ENCODE measurements at regions not wholly inside any gene's neighbourhood (a gene's known extent, or its start where the extent isn't known, plus 50 kb on each side); places are given as distances from the start of the nearest gene placed in this dataset.

- DNase-seq (ENCODE audit: low spot score) = no peak
Observed at GRCh38 chr5:107146901-107147300, 523.8 kb downstream of the EFNA5 start.

GRCh38 chr5:107135391-107135790 is 535.3 kb downstream of the EFNA5 start:
- peak; percentile 64 for DNase-seq (ENCODE audit: low spot score)

GRCh38 chr5:107134931-107135330 is 535.8 kb downstream of the EFNA5 start:
- peak; percentile 30 for DNase-seq (ENCODE audit: low spot score)

DNA sequence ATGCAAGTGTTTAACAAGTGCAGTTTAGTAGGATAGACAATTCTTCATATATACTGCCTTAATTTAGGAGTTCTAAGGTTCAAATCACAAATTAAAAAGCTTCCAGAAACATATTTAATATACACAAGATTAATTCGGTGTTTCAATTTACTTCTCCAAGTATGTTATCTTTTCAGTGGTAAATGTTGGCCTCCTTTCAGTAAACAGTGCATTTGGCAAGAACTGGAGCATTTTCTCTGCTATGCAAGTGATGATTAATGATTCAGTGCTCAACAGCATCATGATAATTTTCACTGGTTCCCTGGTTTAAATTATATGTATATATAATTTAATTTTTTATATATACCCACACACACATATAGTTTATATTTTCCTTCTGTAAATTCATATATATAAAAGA is 541.7 kb downstream of the EFNA5 start:
- DNase-seq (ENCODE audit: low spot score) = no peak

- DNase-seq (ENCODE audit: low spot score) = no peak
Observed at GRCh38 chr5:107127878-107128277, 542.9 kb downstream of the EFNA5 start.

- DNase-seq (ENCODE audit: low spot score) = no peak
Observed at GRCh38 chr5:107126341-107126740, 544.4 kb downstream of the EFNA5 start.

GRCh38 chr5:107124376-107124775 is 546.4 kb downstream of the EFNA5 start:
- no peak for DNase-seq (ENCODE audit: low spot score)

GRCh38 chr5:107123014-107123413 is 547.7 kb downstream of the EFNA5 start:
- no peak for DNase-seq (ENCODE audit: low spot score)

DNA sequence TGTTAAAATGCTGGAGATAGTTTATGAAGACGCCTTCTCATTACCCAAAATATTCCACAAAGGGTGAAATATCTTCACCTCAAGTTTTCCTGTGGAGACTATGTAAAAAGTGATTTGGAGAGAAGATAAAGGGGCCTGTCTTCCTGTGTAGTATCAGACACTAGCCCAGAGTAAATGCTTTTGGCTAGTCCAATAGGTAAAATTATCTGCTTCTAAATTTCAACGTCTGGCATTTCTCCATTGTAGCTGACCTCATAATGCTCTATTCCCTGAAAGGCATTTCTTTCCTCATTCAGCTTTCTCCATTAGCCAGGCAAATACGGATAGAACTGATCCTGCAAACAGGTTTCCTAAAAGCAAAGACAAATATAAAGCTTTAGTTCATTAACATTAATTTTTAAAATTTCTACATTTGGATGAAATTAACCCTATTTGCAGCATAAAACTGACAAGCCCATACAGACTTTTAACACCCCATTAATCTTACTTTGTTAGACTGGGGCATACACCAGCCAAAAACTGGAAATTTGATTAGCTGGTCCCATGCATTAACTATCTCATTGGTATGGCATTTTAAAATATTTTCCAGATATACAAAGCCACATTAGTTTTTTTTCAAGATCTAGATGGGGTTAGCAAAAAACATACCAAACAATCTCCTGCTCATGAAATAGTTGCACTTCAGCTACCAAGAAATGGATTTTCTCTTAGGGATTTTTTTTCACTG is 548.8 kb downstream of the EFNA5 start:
- no peak for DNase-seq (ENCODE audit: low spot score)

DNA sequence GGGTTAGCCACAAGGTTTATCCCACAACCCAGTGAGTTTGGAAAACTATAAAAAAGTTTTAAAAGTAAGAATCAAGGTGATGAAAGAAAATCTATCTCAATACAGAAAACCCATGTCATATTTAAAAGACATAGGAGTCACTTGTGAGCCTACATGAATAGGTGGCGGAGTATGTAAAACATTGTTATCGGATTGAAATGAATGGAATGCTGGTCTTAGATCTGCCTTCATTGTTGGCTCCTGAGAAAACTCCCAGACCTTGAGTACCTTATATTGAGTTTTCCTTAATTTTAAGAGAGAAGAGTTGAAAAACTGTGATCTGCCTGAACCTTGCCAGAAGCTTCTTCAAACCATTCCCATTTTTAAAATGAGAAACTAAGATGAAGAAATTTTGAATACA is 551.1 kb downstream of the EFNA5 start:
- DNase-seq (ENCODE audit: low spot score) = no peak

DNA sequence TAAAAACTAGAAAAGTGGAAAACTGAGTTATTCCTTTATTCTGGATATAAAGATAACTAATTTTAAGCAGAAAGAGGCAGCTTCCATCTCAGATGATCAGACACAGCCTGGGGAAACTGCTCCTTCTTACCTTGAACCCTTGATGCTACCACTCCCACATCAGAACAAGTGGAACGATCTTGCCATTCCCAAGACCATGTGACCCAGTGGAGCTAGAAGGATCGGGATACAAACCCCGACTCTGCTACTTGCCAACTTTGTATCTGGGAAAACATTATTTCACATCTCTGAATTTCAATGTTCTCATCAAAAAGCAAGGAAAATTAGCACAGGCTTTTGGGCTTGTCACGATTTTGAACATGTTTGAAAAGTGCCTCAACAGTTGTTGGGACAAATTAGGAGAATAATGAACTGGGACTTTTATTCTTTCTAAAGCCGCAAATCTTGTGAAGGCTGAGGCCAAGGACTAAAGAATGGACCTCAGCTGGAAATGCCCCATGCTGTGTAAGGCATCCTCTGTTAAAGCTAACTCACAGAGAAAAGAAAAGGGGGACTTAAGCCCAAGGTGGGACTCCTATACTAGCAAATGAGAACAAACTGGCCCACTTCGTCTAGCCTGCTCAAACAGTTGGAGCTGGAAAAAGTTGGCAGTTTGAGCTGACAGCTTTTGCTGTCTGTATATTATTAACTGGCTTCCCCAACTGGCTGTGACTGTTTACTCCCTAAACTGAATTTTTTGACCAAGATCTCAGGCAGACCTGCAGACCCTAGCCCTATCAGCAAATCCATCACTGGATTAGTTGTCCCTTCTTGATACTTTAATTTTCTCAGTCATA is 552.3 kb downstream of the EFNA5 start:
- DNase-seq (ENCODE audit: low spot score) = no peak

GRCh38 chr5:107112216-107112615 is 558.5 kb downstream of the EFNA5 start:
- no peak for DNase-seq (ENCODE audit: low spot score)

DNA sequence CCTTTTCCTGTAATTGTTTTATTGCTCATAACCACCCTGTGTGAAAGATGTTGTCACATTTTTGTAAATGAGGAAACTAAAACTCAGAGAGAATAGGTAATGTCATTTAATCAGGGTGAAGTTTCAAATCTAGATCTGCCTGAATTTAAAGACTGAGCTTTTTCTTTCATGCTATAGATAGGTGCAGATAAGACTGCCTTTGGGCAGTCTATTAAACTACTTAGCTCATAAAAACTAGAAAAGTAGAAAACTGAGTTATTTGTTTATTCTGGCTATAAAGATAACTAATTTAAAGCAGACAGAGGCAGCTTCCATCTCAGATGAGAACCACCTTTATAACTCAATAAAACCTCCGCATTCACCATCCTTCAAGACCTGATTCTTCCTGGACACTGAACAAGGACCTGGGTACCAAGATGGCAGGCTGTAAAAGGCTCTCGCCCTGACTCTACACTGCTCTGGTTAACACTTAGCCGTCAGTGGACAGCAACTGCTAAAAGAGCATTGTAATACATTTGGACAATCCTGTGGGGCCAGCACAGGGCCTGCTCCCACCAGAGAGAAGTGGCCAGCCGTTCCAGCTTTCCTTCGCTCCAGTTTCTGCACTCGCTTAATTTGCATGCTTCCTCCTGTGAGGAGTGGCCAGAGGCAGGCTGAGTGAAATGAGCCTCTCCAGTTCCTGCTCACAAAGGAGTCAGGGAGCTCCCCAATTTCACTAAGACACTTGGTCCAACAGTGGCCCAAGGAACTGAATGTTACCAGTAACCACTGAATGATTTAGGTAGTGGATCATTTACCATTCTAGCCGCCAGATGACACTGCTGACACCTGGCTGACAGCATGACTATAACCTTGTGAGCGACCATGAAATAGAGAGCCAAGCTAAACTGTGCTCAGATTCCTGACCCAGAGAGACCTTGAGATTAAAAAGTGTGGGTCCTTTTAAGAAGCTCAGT is 566.4 kb downstream of the EFNA5 start:
- DNase-seq (ENCODE audit: low spot score) = peak; percentile 79

GRCh38 chr5:107103522-107103921 is 567.2 kb downstream of the EFNA5 start:
- no peak for DNase-seq (ENCODE audit: low spot score)

- DNase-seq (ENCODE audit: low spot score) = no peak
Observed at GRCh38 chr5:107100121-107100520, 570.6 kb downstream of the EFNA5 start.

GRCh38 chr5:107099506-107099905 is 571.2 kb downstream of the EFNA5 start:
- DNase-seq (ENCODE audit: low spot score) = no peak

DNA sequence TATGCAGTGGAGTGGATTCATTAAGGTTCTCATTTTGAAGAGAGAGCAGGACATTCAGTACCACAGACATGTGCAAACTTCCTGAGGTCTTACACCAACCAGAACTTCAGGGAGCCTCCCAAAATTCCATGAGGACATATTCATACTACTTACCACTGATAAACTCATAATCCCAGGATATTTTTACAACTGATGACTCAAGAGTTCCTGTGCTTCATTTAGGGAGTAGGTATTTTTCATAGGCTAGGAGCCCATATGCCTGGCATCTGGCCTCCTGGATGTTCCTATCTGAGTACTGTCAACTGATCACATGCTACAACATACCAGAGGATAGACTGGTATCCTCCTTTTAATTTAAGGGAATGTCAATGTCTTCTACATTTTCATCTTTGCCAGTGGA is 578.0 kb downstream of the EFNA5 start:
- DNase-seq (ENCODE audit: low spot score) = peak; percentile 58

GRCh38 chr5:107090506-107090905 is 580.2 kb downstream of the EFNA5 start:
- no peak for DNase-seq (ENCODE audit: low spot score)

DNA sequence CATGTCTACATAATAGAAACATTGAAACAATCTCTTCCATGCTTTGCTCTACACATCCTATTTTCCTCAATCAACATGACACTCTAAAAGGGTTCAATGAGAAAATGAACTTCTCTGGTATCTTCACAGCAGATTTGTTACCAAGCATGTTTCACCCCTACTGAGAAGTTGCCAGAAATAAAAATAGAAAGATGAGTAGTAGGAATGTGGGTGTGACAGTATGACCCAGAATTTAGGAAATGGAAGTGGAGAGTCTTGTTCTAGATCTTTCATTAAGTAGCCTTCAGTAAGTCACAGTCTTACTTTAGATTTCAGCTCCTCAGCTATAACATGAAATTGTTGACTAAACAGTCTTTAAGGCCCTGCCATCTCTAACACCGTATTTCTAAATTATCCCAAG is 581.8 kb downstream of the EFNA5 start:
- DNase-seq (ENCODE audit: low spot score) = no peak

DNA sequence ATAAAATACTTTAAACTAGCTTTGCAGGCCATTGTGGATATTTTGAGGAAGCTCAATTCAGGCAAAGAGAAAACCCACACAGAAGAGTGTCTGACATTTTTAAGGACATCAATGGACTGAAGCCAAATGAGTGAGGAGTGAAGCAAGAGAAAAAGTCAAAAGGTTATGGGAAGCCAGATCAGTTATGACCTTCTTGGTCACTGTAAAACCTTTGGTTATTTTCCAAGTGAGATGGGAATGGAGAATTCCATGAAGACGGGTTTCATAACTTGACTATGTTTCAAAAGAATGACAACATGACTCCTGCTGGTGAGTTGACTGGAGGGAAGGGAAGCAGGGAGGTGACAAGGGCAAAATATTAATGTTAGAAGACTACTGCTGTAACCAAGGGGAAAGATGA is 585.2 kb downstream of the EFNA5 start:
- DNase-seq (ENCODE audit: low spot score) = no peak

GRCh38 chr5:107074996-107075395 is 595.7 kb downstream of the EFNA5 start:
- peak; percentile 87 for DNase-seq (ENCODE audit: low spot score)

DNA sequence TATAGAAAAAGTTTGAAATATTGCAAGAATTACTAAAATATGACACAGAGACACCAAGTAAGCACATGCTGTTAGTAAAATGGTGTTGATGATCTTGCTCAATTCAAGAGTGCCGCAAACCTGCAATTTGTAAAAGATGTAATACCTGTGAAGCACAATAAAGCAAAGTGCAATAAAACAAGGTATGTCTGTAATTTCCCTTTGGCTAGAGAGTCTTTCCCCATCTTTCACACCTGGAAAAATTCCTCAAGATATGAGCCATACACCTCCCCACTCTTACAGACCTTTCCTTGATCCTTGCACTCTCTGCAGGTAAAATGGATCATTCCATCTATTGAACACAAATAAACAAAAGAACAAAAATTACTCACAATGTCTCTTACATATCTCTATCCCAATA is 597.8 kb downstream of the EFNA5 start:
- DNase-seq (ENCODE audit: low spot score) = peak; percentile 27
